HG03175 (cell line): ENCODE measurements at regions not wholly inside any gene's neighbourhood (a gene's known extent, or its start where the extent isn't known, plus 50 kb on each side); places are given as distances from the start of the nearest gene placed in this dataset.

Experiments used
- ATAC-seq: cut with Tn5 transposase; IDR thresholded peaks from one replicate; pipeline ENCODE4 v1.9.1; 2021; ENCODE audit warnings: mild to moderate bottlenecking, moderate library complexity; ENCODE audit not compliant: unreplicated experiment

GRCh38 chrX:20397587-20397986 is 130.9 kb upstream of the RPS6KA3 start:
- no peak for ATAC-seq

- ATAC-seq = no peak
These were observed 127.7 kb upstream of the RPS6KA3 start for GRCh38 chrX:20394451-20394850.

GRCh38 chrX:20393944-20394343 is 127.2 kb upstream of the RPS6KA3 start:
- ATAC-seq = no peak

DNA sequence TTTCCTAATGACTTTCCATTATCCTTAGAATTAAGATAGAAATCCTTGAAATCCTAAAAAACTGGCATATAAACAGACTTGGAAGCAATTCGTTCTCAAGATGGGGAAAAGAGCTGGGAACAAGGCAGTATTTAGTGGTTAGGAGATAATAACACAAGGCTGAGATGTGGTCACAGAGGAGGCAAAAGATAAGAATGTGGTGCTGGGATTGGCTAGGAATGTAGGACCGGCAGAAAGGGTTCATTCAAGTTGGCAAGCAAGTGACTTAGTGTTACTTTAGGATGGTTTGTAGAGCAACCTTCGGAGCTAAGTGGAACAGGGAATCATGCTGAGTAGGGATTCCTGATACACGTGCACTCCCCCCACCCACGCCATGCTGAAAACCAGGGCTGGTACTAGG is 121.9 kb upstream of the RPS6KA3 start:
- no peak for ATAC-seq

DNA sequence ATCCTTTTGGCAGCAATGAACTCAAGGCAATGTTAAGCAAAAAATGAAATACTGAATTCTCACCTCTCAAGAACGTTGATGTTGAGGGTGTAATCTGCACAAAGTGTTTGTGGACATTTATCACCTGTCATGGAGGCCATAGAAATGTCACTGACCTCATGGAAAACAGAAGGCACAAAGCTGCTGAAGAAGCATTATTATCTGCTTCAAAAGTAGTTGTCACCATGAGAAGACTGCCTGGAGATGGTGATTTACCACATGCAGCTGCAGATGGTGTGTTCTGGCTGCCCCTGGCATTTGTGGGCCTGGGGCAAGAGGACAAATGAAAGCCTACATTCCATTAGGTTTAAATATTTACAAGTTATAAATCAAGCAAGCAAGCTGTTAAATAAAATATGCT is 116.8 kb upstream of the RPS6KA3 start:
- ATAC-seq = no peak

GRCh38 chrX:20382518-20383297 is 116.0 kb upstream of the RPS6KA3 start:
- ATAC-seq = peak; percentile 66

GRCh38 chrX:20382082-20382481 is 115.4 kb upstream of the RPS6KA3 start:
- ATAC-seq = no peak

DNA sequence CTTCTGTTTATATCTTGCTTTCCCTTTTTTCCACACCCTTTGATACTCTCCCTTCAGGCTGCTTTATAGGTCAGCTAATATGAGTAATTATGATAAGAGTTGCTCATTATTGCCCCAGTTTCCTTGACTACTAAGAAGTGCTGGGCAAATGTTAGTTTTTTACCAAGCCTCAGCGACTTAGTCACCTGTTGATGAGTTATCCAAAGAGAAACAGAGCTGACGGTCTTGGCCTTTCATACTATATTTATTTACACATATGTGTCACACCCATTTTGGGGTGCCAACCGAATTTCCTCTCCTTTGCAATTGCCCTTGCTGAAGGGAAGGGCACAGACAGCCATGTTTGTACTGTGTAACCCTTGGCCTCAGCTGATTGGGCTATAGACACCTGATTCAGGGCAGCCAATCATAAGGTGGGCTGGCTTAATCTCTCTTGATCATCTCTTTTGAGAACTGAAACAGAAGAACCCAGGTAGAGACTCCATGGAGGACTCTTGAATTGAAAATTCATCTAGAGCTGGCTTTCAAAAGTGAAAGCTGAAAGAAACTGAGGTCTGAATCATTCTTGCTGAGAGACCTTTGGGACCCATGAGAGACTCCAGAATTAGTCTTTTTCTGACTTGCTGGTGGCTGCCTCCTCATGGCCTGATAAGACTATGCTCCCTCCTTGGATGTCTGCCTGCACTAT is 111.7 kb upstream of the RPS6KA3 start:
- ATAC-seq = no peak

- no peak for ATAC-seq
These were observed 108.3 kb upstream of the RPS6KA3 start for GRCh38 chrX:20374900-20375438.

DNA sequence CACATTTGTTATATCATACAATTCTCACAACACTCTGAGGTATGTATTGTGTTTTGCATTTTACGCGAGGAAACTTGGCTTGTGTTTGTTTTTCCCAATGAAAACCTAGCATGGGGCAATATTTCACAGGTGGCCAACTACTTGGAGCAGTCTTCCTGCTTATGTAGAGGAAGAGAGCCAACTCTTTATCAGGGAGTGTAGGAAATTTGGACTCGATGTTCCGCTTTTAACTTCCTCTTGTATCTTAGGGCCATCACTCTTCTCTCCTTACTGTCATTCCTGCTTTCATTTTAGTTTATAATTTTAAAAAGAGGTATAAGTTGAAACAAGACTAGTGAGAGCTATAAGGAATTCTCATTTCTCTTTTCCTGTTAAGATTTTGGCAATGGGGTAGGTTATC is 107.7 kb upstream of the RPS6KA3 start:
- no peak for ATAC-seq

- ATAC-seq = no peak
These were observed 106.4 kb upstream of the RPS6KA3 start for GRCh38 chrX:20373063-20373462.

DNA sequence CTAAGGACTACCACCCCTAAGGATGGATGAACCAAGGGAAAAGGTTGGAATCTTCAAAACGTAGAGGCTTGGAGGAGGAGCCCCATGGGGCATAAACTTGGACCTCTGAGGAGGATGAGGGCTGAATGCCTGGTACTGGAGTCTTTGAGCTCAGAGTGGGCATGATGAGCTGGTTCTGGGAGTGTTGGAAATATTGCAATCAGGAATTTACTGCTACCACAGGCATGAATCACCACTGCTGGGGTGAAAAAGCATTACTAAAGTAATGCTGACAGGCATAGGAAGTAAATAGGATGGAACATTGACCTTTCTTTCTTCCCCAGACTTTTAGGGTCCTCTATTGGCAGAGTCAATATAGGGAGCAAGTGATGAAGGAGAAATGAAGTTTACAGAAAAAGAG is 105.8 kb upstream of the RPS6KA3 start:
- ATAC-seq = no peak

DNA sequence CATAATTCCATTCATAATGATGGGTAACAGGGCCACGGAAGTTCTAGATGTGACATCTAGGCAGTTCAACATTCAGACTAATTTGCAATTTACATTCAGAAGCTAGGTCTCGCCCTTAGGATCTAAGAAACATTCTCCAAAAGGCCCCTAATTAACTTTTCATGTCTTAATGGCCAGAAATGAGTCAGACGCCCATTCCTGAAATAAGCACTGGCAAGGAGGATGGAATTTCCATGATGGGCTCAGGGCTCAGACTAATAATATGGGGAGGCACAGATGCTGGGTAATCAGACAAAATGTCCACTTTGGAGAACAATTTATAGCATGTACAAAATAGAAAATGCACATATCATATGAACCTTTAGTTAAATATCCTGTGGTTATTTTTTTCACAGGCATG is 102.8 kb upstream of the RPS6KA3 start:
- ATAC-seq = no peak

- no peak for ATAC-seq
These were observed 97.5 kb upstream of the RPS6KA3 start for GRCh38 chrX:20364238-20364637.

DNA sequence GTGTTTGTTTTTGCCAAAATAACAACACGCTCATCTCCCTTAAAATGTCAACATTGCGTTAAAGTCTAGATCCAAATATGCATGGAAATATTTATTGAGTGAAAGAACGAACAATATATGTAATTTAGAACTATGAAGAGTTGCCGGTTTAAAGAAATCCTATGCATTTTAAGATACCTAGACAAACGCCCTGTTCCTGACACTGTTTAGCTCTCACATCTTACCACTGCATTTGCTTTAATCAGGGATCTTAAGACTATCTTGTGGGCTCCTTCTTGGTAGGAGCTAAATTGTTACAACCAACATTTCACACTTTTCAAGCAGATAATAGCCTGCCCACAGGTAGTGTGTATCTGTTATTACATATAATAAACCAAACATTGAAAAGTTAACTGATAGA is 96.6 kb upstream of the RPS6KA3 start:
- ATAC-seq = no peak

DNA sequence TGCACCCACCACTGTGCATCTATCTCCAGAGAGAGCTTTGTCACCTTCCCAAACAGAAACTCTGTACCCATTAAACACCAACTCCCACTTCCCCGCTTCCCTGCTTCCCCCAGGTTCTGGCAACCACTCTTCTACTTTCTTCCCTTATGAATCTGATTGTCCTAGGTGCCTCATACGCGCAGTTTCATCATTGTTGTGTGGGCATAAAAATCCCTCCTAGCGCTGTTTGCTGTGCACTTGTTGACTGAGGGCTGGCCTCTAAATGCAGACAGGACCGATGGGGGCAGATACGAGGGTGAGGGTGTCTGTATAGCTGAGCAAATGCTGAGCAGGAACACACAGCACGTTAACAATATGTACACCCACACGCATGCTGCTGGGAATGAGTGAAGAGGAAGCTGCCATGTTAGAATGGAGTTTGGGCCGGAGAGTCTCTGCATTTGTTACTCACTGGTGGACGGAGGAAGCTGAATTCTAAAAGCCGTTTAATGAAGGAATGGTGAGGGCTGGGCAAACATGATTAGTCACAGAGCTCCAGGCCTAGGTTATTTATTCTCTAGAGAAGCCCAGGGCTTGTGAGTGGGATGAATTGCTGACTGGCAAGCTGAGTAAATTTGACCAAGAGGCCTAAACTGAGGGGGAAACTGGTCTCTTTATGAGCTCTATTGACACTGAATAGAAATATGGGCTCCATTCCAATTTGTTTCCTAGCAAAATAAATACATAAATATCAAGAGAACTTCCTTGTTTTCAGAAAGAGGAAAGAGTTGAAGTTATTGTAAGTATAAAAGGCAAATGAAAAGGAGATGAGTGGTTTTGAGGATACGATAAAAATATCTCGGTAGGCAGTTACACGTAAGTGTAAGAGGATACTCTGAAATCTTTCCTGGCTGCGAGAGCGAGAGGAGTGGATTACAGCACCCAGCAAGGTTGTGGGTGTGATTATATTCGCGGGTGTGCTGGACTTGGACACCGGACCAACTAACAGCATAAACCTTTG is 95.9 kb upstream of the RPS6KA3 start:
- no peak for ATAC-seq

DNA sequence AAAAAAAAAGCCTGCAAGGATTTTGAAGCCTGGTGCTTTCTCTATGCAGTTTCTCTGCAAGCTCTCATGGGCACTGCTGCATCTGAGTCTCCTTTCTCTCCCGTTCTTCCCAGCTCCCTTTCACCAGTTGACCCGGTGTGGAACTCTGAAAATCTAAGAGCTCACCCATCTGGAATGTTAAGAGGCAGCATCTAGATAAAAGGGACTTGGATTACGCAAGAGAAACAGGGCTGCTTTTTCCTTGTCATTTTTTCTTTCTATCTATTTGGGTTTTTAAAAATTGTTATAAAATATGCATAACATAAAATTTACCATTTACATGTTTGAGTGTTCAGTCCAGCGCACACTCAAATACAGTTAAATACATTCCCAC is 95.2 kb upstream of the RPS6KA3 start:
- ATAC-seq = no peak

GRCh38 chrX:20361081-20361889 is 94.6 kb upstream of the RPS6KA3 start:
- no peak for ATAC-seq

- ATAC-seq = no peak
These were observed 88.5 kb upstream of the RPS6KA3 start for GRCh38 chrX:20355187-20355586.

GRCh38 chrX:20354505-20354904 is 87.8 kb upstream of the RPS6KA3 start:
- ATAC-seq = no peak
